SW 1271 (cell line): ENCODE measurements at regions not wholly inside any gene's neighbourhood (a gene's known extent, or its start where the extent isn't known, plus 50 kb on each side); places are given as distances from the start of the nearest gene placed in this dataset.

Experiments used
- DNase-seq, 2 experiments: peaks; one replicate each; lab custom pipeline; 2025; lab: John Stamatoyannopoulos, UW

DNA sequence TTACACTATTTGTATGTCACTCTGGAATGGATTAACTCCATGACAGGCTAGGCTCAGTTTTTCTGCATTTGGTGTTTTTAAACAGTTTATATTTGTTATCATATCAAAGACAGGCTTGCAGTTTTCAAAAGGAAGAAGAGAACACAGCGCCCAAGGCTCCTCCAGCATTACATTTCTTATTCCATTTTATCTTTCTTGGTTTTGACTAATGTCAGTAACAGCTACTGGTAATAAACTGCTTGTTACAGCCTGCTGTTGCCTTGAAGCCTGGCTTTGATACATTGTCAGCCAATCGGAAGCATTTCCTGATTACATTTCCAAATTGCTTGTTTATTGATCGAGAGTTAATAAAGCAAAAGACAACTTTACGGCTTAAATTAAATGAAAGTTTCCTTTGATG, 166.0 kb upstream of the MDFIC start:
- DNase-seq, result no peak

DNA sequence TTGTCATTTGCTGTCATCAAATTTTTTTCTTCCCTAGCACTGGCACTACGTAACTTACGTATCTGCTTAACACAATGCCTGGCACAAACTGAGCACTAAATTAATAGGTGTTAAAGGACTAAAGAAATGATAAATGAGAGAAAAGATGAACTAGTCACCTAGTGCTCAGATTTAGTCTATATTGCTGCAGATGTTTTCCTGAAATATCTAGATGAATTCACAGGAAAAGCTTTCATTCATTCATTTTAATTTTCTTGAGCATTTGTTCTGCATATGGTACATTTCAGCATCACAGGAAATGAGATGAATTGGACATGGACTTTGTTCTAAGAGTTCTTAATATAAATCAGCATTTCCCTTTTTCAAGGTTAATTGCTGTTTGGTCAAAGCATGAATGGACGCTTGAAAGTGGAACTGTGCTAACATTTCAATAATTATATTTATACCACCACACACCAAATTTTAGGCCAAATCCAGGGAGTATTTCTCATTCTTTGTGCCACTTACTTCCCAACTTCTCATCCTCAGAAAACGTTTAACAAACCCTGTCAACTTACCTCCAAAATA, 163.2 kb upstream of the MDFIC start:
- DNase-seq, result no peak

- DNase-seq, result no peak
Measured at GRCh38 chr7:114759347-114760062, 162.4 kb upstream of the MDFIC start.

DNA sequence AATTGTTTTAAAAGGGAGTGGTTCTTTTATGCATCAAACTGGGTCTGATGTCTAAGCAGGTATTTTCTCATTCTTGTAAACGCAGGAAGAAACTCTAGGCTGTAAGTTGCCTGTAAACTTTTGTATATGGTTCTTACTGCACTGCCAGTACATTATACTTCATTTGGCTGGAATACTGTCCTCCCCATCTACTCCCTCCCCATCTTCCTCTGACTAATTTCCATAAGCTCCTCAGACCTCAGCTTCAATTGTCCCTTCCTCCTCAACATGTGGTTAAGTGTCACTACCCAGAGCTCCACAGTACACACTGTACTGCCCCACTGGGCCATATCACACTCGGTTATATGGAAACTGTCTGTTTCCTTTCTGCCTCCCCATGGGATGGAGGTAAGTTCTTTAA, 161.4 kb upstream of the MDFIC start:
- no peak for DNase-seq

DNA sequence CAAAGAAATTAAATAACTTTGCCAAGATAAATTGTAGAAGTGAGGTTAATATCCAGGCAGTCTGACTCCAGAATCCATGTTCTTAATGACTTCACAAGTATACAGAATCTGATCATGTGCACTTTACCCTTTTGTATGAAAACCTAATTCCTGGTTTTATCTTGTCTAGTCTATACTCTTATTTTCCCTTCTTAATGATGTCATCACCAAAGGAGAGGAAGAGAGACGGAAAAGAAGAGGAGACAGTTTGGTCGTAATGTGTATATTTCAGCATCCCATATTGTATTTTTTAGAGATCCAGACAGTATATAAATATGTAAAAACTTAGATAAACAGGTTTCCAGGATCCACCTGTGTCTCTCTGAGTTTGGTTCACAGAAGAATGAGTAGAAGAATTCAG, 159.9 kb upstream of the MDFIC start:
- no peak for DNase-seq

GRCh38 chr7:114765331-114766040, 156.4 kb upstream of the MDFIC start:
- DNase-seq, result no peak

DNA sequence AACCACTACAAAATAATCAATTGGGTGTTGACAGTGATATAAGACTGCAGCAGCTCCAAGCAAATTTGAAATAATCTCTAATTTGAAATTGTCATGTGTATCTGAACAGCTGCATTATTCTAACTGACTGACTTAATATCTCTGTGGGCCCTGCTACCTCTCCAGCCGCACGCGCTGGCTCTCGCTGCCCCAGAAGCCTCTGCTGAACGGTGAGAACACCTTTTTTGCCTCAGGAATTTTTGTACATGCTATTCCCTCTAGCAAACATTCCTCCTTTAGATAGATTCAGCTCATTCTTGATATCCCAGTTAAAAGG, 155.9 kb upstream of the MDFIC start:
- DNase-seq, result no peak

DNA sequence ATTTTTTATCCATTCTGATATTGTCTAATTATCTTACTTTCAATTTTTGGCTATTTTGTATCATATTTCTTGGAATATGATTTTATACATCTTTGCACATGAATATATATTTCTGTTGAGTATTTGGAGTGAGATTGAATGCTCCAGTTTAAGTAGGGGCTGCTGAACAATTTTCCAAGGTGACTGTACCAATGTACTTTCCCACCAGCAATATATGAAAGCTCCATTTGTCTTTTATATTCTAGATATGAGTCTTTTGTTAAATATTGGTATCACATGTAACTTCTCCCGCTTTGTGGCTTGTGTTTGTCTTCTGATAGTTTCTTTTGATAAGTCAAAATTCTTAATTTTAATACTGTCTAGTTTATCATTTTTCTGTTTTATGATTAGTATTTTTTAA, 144.6 kb upstream of the MDFIC start:
- DNase-seq, result no peak

DNA sequence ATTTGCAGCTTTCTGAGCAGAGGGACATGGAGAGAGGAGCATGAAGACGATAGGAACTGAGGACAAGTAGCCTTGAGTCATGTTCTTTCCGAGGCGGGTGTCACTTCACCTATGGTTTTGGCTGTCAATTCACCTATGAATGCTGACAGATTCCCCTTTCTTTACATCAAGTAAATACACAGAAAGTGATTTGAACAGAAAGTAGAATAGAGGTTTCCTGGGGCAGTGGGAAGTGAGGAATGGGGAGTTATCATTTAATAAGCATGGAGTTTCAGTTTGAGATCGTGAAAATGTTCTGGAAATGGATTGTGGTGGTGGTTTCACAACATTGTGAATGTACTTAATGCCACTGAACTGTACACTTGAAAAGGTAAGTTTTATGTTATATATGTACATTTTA, 138.4 kb upstream of the MDFIC start:
- DNase-seq, result no peak

DNA sequence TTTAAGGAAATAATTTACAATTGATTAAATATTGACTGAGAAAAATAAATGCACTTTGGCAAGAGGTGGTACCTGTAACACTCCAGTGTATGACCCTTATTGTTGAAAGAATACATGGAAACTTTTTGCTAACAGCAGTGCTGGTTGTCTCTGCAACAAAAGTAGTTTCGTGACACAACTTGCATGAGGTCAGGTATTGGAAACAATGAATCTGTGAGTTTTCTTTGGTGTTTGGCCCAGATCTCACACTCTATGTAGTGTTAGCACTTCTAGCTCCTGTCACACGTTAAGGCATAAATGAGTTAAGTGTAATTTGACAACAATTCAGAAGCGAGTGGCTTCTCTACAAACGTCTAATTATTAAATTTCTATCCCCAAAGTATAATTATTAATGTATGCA, 137.7 kb upstream of the MDFIC start:
- no peak for DNase-seq

GRCh38 chr7:114784746-114785145, 137.1 kb upstream of the MDFIC start:
- DNase-seq, result no peak

DNA sequence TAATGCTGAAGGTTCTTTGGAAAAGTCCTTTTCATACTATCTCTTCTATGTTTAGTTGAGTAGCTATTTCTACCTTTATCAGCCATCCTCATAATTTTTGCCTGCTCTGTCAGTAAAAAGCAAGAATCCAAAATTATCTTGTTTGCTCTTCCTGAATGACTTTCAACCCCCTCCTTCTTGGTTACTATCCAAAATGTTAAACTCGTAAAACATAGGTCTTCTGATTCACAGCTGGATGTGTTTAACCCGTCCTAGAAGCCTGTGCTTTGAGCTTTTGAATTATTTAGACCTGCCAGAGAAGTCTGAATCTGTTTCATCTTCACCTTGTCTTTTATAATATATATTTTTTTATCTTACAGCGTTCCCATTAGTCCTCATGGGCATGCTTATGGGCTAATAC, 136.4 kb upstream of the MDFIC start:
- no peak for DNase-seq

- DNase-seq, result no peak
Measured at GRCh38 chr7:114786455-114786854, 135.4 kb upstream of the MDFIC start.

DNA sequence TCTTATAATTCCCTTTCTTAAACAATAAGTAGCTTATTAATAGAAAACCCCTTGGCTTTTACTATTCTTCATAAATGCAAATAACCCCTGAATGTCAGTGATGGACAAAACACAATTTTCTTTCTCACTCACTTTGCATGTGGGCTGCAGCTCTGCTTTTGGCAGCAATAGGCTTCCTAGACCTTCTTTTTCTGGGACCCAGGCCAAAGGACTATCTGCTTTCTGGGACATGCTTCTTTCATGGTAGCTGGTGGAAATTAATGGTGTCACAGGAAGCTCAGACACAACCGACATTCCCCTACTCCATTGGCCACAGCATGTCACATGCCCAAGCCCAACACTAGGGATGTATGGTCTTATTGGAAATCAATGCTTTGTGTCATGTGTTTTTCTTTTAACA, 134.3 kb upstream of the MDFIC start:
- no peak for DNase-seq

DNA sequence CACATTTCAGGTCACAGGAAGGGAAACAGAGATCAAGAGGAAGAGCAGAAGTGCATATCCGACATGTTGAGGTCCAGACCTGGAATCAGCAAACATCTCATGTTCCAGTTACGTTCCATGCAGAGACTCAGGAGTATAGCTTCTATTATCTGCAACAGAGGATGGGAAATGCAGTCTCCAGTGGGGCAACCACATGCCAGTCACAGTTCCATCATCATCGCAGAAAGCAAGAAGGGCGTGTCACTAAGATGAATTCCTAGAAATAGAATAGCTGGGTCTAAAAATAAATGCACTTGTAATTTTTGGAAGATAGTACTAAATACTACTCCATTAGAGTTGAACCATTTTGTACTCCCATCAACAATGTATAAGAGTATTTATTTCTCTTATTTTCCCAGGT, 133.2 kb upstream of the MDFIC start:
- DNase-seq, result no peak

DNA sequence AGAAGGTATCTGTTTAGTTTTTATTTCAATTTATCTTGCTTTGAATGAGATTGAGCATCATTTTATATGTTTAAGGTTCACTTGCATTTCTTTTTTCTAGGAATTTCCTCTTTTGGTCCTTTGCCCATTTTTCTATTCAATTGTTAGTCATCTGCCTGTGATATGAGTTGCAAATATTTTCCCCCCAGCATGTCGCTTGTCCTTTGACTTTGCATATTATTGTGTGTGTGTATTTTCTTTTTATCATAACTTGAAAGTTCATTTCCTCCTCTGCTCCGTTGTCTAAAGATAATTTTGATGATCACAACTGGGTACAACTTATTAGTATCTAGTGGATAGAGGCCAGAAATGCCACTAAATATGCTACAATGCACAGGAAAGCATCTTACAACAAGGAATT, 132.7 kb upstream of the MDFIC start:
- no peak for DNase-seq

DNA sequence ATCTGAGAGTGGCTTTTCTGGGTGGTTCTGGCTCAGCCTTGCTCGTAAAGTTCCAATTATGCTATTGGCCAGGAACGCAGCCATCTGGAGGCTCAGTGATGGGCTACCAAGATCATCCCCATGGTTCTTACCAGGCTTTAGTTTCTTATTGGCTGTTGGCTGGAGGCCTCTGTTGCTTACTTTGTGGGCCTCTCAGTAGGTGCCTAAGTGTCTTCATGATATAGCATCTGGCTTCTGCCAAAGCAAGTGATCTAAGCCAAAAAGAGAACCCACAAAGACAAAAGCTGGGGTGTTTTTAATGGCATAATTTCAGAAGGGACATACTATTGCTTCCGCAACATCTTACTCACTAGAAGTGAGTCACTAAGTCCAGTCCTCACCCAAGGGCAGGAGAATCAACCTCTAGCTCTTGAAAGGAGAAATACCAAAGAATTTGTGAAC, 132.0 kb upstream of the MDFIC start:
- no peak for DNase-seq

- DNase-seq, result no peak
Measured at GRCh38 chr7:114790521-114790920, 131.4 kb upstream of the MDFIC start.

DNA sequence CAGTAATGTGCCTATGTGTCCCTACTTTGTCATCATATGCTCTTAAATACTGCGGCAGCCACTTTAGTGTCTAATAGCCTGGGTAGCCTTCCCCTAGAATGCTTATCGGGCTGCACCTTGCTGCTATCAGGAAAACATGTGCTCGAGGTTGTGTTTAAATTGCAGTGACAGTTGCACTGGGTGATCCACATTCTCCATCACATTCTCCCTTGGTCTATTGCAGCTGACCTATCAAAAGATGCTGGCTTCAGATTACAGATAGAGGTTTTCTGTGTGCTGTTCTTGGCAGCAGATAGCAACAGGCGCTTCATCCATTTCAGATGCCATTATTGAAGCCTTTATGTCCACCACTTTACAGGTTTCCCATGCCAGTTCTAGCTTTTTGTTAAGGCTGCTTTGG, 130.1 kb upstream of the MDFIC start:
- no peak for DNase-seq

DNA sequence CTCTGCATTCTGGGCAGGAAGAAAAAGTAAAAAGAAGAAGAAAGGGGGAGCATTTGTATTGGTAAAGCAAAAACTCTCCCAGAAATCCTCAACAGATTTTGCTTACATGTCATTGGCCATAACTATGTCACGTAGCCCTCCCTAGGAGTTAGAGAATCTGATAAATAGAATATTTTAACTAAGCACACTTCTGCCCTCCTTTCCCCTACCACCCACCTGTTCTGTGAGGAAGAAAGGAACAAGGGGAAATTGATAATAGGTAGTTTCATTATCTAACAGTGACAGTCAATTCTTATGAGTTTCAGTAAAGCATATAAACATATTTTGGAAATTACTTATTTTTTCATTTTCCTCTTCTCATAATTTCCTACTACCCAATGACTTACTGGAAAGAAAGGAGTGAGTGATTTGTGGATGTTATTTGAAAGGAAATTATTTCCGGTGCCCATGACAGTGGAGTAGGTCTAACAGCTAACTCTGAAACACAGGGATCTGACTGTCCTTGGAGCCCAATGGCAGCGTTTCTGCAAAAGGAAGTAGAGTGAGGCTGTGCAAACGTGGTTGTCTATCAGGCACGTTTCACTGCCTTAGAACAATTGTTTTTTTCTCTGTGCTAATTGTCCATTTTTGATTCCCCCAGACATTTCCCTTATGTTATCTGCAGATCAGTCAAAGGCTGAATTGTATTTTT, 128.6 kb upstream of the MDFIC start:
- DNase-seq, result no peak

- no peak for DNase-seq
Measured at GRCh38 chr7:114795475-114795874, 126.4 kb upstream of the MDFIC start.

DNA sequence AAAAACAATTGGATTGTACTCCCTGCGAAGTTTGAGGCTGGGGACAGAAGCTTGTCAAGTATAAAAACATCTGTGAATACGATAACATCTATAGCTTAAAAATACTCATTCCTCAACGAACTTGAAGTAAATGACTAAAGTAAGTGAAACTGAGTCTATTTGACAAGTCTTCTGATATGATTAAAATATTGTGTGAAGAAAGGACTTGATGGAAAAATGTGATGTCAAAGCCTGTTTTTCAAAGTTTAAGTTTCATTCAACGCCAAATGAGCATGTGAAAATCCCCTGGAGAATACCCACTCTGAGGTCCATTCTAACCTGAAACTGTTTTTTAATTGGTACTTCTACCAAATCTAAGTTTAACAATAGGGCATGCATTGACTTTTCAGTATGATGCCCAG, 122.3 kb upstream of the MDFIC start:
- DNase-seq, result no peak

DNA sequence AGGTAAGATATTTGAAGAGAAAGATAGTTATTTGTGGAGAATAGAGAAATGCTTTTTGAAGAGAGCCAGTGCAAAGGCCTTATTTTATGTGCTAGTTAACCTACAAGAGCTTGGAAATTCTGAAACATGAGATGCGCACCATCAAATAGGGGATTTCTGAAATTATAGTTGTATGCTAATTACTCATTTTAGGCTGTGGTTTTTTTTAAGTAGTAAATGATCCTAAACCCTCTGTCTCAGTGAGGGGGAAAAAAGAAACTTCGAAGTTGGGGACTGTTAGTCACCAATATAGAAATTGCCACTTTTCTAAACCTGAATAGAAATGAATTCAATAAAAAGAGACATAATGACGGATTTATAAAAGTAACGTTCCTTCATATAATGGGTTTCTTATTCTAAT, 119.3 kb upstream of the MDFIC start:
- DNase-seq, result no peak
